AG04450 (cell line): ENCODE measurements at regions not wholly inside any gene's neighbourhood (a gene's known extent, or its start where the extent isn't known, plus 50 kb on each side); places are given as distances from the start of the nearest gene placed in this dataset.

Source experiments
- CTCF ChIA-PET: fragments of 300-600, 350-600 bp; formaldehyde crosslinking; extraction: SDS; loops from one replicate; lab custom pipeline; 2022; ENCODE audit warnings: antibody characterized with exemption, inconsistent platforms; lab: Charles Lee
- POLR2A ChIA-PET: fragments of 350-600 bp; formaldehyde crosslinking; extraction: SDS; loops from one replicate; lab custom pipeline; 2021; ENCODE audit warnings: antibody characterized with exemption, inconsistent platforms; lab: Yijun Ruan, JAX
- DNase-seq: peaks from one replicate; pipeline ENCODE4 v3.0.0-alpha.2; 2011; ENCODE audit warnings: low read depth, low spot score
- H3K27ac ChIP-seq: one replicate; pipeline ENCODE4 v1.5.1; 2012; ENCODE audit warnings: low read depth, low read length, control low read depth
- H3K27me3 ChIP-seq: one replicate; pipeline ENCODE4 v1.6.0; 2012; ENCODE audit warnings: low read length; ENCODE audit not compliant: control insufficient read depth, insufficient read depth
- H3K4me3 ChIP-seq: 2 replicates; pipeline ENCODE4 v1.5.1; 2011; ENCODE audit warnings: mild to moderate bottlenecking, low read depth, low read length, control low read depth
- H3K9me3 ChIP-seq: 2 replicates; pipeline ENCODE4 v1.5.1; 2012; ENCODE audit warnings: low read length; ENCODE audit not compliant: control insufficient read depth, insufficient read depth
- CTCF ChIP-seq: IDR thresholded peaks from 2 replicates; pipeline ENCODE4 v1.5.1; 2011; ENCODE audit warnings: low read depth, low read length, control low read depth, inconsistent platforms

GRCh38 chr18:71485611-71486010, 1058.5 kb downstream of the CBLN2 start:
- no peak for TF ChIP-seq CTCF
- Histone ChIP-seq H3K9me3 (peaks cover 3% of the 10 kb centered on the region; the same call in 1 of the 2 replicates), H3K27me3 (no peaks in the 10 kb centered on the region), H3K4me3 (no peak overlapping the region), H3K27ac (no peak overlapping the region)
- CTCF ChIA-PET = no interaction called here
- POLR2A ChIA-PET = no interaction called here
- no peak for DNase-seq

- DNase-seq = no peak
- Histone ChIP-seq H3K27ac (no peak overlapping the region), H3K9me3 (no peaks in the 10 kb centered on the region; the same call in 1 of the 2 replicates), H3K27me3 (no peaks in the 10 kb centered on the region), H3K4me3 (no peak overlapping the region)
- POLR2A ChIA-PET = no interaction called here
- TF ChIP-seq CTCF = no peak
- CTCF ChIA-PET = no interaction called here
These were observed 1072.0 kb downstream of the CBLN2 start for GRCh38 chr18:71471963-71472725.

- H3K27me3 ChIP-seq = no peaks in the 10 kb centered on the region
- DNase-seq = no peak
- ChIA-PET CTCF (no interaction called here), POLR2A (no interaction called here)
- H3K9me3 ChIP-seq = no peaks in the 10 kb centered on the region
- H3K4me3 ChIP-seq = no peak overlapping the region
- H3K27ac ChIP-seq = no peak overlapping the region
- no peak for TF ChIP-seq CTCF
These were observed 1087.9 kb downstream of the CBLN2 start for GRCh38 chr18:71456206-71456605.

- CTCF ChIA-PET = no interaction called here
- DNase-seq = no peak
- POLR2A ChIA-PET = no interaction called here
- Histone ChIP-seq H3K27ac (no peak overlapping the region), H3K27me3 (no peaks in the 10 kb centered on the region), H3K4me3 (no peak overlapping the region), H3K9me3 (no peaks in the 10 kb centered on the region)
- TF ChIP-seq CTCF = no peak
These were observed 1093.9 kb downstream of the CBLN2 start for GRCh38 chr18:71450257-71450656.

GRCh38 chr18:71443706-71444480, 1100.2 kb downstream of the CBLN2 start:
- Histone ChIP-seq H3K27ac (no peak overlapping the region), H3K4me3 (no peak overlapping the region), H3K27me3 (no peaks in the 10 kb centered on the region), H3K9me3 (no peaks in the 10 kb centered on the region)
- DNase-seq = no peak
- POLR2A ChIA-PET = no interaction called here
- TF ChIP-seq CTCF = no peak
- CTCF ChIA-PET = no interaction called here
